ENCODE measurements at regions not wholly inside any gene's neighbourhood (a gene's known extent, or its start where the extent isn't known, plus 50 kb on each side); places are given as distances from the start of the nearest gene placed in this dataset.

DNA sequence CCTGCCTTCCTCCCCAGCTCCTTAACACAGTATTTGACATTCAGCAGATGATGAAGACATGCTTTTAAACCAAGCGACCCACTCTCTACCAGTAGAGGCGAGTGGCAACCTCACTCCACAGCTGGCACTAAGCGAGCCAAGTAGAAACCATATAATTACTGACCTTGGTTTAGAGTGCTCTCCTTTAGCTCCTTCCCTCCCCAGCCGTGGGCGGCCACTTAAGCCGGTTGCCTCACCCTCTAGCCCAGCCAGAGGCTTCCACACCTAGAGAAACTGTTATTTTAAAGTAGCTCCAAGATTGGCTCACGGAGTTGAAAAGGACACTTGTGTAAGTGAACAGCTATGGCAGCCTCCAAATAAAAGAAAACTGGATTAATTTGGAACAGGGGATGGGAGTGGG lies 109.1 kb upstream of the CRHR1 start:
- H3K9me3 ChIP-seq (ENCODE audit: control insufficient read depth, insufficient read depth, low read length), result peaks cover 4% of the 10 kb centered on the region; the same call in 1 of the 2 replicates
- H3K27me3 ChIP-seq (ENCODE audit: control insufficient read depth, insufficient read depth, low read length), result no peaks in the 10 kb centered on the region
- CTCF ChIA-PET, result no interaction called here
- DNase-seq (ENCODE audit: low read depth, low spot score), result no peak
- TF ChIP-seq, protein P1, sequence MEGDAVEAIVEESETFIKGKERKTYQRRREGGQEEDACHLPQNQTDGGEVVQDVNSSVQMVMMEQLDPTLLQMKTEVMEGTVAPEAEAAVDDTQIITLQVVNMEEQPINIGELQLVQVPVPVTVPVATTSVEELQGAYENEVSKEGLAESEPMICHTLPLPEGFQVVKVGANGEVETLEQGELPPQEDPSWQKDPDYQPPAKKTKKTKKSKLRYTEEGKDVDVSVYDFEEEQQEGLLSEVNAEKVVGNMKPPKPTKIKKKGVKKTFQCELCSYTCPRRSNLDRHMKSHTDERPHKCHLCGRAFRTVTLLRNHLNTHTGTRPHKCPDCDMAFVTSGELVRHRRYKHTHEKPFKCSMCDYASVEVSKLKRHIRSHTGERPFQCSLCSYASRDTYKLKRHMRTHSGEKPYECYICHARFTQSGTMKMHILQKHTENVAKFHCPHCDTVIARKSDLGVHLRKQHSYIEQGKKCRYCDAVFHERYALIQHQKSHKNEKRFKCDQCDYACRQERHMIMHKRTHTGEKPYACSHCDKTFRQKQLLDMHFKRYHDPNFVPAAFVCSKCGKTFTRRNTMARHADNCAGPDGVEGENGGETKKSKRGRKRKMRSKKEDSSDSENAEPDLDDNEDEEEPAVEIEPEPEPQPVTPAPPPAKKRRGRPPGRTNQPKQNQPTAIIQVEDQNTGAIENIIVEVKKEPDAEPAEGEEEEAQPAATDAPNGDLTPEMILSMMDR (IDR thresholded peaks at IDR 0.05; ENCODE audit: low read depth, low read length), result no peak
- no peak overlapping the region for H3K27ac ChIP-seq (ENCODE audit: low read depth, low read length)
- no peak overlapping the region for H3K4me3 ChIP-seq (ENCODE audit: low read depth, low read length)
- POLR2A ChIA-PET, result no interaction called here

DNA sequence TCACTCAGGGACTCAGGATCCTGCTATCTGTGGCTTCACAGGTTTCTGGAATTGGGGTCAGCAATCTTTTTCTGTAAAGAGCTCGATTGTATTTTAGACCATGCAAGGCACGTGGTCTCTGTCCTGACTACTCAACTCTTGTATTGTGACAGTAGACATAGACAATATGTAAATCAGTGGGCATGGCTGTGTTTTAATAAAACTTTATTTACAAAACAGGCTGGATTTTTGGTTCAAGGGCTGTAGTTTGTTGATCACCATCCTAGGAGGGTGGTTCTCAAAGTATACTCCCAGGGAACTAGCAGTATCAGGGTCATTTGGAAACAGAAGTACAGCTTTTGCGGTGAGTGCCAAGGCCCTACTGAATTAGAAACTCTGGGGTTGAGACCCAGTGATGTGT lies 108.2 kb upstream of the CRHR1 start:
- TF ChIP-seq, protein P1 (IDR thresholded peaks at IDR 0.05; ENCODE audit: low read depth, low read length), result no peak

DNA sequence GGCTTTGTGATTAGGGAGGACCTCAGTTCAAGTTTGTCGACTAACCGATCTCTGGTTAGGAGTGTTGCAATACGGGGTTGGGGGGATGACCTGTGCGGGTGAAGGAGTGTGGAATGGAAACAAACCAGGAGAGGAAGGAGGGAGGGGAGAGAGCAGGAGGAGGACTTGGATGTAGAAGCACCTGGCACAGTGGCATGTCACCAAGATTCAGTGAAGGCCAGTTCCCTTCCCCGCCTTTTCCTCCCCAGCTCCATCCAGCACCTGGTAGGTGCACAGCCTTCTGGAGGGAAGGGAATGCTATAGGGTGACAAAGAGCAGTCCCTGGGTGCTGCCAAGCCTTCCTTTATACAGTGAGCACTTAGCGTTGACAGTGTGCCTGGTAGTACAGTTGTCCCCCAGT lies 107.4 kb upstream of the CRHR1 start:
- H3K27ac ChIP-seq (ENCODE audit: low read depth, low read length), result no peak overlapping the region
- no peak overlapping the region for H3K4me3 ChIP-seq (ENCODE audit: low read depth, low read length)
- TF ChIP-seq, protein P1 (IDR thresholded peaks at IDR 0.05; ENCODE audit: low read depth, low read length), result no peak
- no peak for DNase-seq (ENCODE audit: low read depth, low spot score)
- H3K9me3 ChIP-seq (ENCODE audit: control insufficient read depth, insufficient read depth, low read length), result peaks cover 4% of the 10 kb centered on the region; the same call in 1 of the 2 replicates
- ChIA-PET CTCF (no interaction called here), POLR2A (no interaction called here)
- H3K27me3 ChIP-seq (ENCODE audit: control insufficient read depth, insufficient read depth, low read length), result peaks cover 2% of the 10 kb centered on the region

More for the DNA sequence above, 108.2 kb upstream of the CRHR1 start:
- no peak overlapping the region for H3K4me3 ChIP-seq (ENCODE audit: low read depth, low read length)
- POLR2A ChIA-PET, result no interaction called here
- H3K27ac ChIP-seq (ENCODE audit: low read depth, low read length), result no peak overlapping the region
- CTCF ChIA-PET, result no interaction called here
- H3K27me3 ChIP-seq (ENCODE audit: control insufficient read depth, insufficient read depth, low read length), result no peaks in the 10 kb centered on the region
- H3K9me3 ChIP-seq (ENCODE audit: control insufficient read depth, insufficient read depth, low read length), result peaks cover 4% of the 10 kb centered on the region; the same call in 1 of the 2 replicates
- no peak for DNase-seq (ENCODE audit: low read depth, low spot score)

DNA sequence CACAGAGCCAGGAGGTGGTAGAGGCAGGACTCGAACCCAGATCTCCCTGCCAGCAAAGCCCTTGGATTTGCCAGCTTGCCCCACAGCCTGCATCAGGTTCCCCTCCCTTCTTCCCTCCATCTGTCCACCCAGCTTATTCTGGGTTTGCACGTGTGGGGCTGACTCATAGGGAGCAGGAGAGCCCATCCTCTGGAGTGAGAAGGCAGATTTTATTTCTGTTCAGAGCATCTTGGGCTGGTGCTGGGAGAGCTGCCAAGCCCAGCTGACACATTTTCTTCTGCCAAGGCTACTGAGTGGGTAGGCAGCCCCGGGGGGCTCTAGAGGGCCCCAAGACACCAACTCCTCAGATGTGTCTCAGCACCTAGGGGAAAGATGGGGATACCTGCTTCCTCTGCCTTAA lies 106.3 kb upstream of the CRHR1 start:
- TF ChIP-seq, protein P1 (IDR thresholded peaks at IDR 0.05; ENCODE audit: low read depth, low read length), result no peak
- Histone ChIP-seq H3K9me3 (ENCODE audit: control insufficient read depth, insufficient read depth, low read length) (no peaks in the 10 kb centered on the region), H3K4me3 (ENCODE audit: low read depth, low read length) (no peak overlapping the region), H3K27ac (ENCODE audit: low read depth, low read length) (no peak overlapping the region), H3K27me3 (ENCODE audit: control insufficient read depth, insufficient read depth, low read length) (peaks cover 6% of the 10 kb centered on the region)
- CTCF ChIA-PET, result no interaction called here
- no peak for DNase-seq (ENCODE audit: low read depth, low spot score)
- POLR2A ChIA-PET, result no interaction called here

GRCh38 chr17:45679426-45679825 lies 104.7 kb upstream of the CRHR1 start:
- no peaks in the 10 kb centered on the region for H3K9me3 ChIP-seq (ENCODE audit: control insufficient read depth, insufficient read depth, low read length)
- TF ChIP-seq, protein P1 (IDR thresholded peaks at IDR 0.05; ENCODE audit: low read depth, low read length), result no peak
- no peak overlapping the region for H3K4me3 ChIP-seq (ENCODE audit: low read depth, low read length)
- H3K27ac ChIP-seq (ENCODE audit: low read depth, low read length), result no peak overlapping the region
- ChIA-PET CTCF (no interaction called here), POLR2A (no interaction called here)
- peaks cover 6% of the 10 kb centered on the region for H3K27me3 ChIP-seq (ENCODE audit: control insufficient read depth, insufficient read depth, low read length)
- no peak for DNase-seq (ENCODE audit: low read depth, low spot score)

Measured in AG04450 (cell line).